Mesothelial cell of epicardium (in vitro differentiated cells): ENCODE measurements at regions not wholly inside any gene's neighbourhood (a gene's known extent, or its start where the extent isn't known, plus 50 kb on each side); places are given as distances from the start of the nearest gene placed in this dataset.

Source experiments
- DNase-seq, 2 experiments: peaks; one replicate each; pipeline ENCODE4 v3.0.0; 2021; ENCODE audit warnings: low spot score in 2 of 2; ENCODE audit not compliant: unreplicated experiment in 2 of 2
- H3K27ac Mint-ChIP-seq: 2 replicates; pipeline ENCODE4 v1.8.0; 2021; ENCODE audit warnings: mixed read lengths
- H3K27me3 Mint-ChIP-seq: 2 replicates; pipeline ENCODE4 v1.8.0; 2021; ENCODE audit warnings: low read depth, mixed read lengths
- H3K36me3 Mint-ChIP-seq: 2 replicates; pipeline ENCODE4 v1.8.0; 2021; ENCODE audit warnings: mixed read lengths
- H3K4me1 Mint-ChIP-seq: 2 replicates; pipeline ENCODE4 v1.8.0; 2021; ENCODE audit warnings: mixed read lengths
- H3K4me3 Mint-ChIP-seq: 2 replicates; pipeline ENCODE4 v1.8.0; 2021; ENCODE audit warnings: mild to moderate bottlenecking, moderate library complexity, mixed read lengths
- H3K9me3 Mint-ChIP-seq: 2 replicates; pipeline ENCODE4 v1.8.0; 2021; ENCODE audit warnings: mixed read lengths
- CTCF ChIP-seq: fragments of 200-600 bp; sonication (generic); IDR thresholded peaks from one replicate; pipeline ENCODE4 v1.5.0; 2021; ENCODE audit warnings: antibody characterized with exemption; ENCODE audit not compliant: unreplicated experiment

DNA sequence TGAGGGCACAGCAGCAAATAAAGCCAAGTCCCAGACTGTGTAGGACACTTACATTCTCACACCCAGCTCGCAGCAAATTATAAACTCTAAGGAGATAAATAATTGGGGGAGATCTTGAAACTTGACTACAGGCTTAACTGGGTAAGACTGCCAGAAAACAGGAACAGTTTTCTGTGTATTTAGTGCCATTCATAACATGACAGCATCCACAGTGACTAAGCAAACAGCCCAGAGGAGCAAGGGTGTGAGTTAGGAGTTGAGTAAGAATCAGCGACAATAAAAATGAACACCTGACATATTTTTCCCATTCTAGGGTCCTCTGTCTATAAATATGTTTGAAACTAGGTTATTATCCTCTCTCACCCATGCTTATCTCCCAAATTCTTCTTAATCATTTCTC is 370.9 kb upstream of the WWC1 start:
- peaks cover 49% of the 10 kb centered on the region for H3K4me1 Mint-ChIP-seq
- H3K4me3 Mint-ChIP-seq, result no peak overlapping the region
- H3K27me3 Mint-ChIP-seq, result no peaks in the 10 kb centered on the region

GRCh38 chr5:167921796-167922195 is 369.6 kb upstream of the WWC1 start:
- no peak for DNase-seq
- Mint-ChIP-seq H3K4me3 (no peak overlapping the region), H3K4me1 (peaks cover 37% of the 10 kb centered on the region), H3K36me3 (peaks cover 8% of the 10 kb centered on the region), H3K27me3 (no peaks in the 10 kb centered on the region), H3K9me3 (peaks cover 13% of the 10 kb centered on the region), H3K27ac (no peak overlapping the region)
- TF ChIP-seq CTCF, result no peak

More for the DNA sequence above, 370.9 kb upstream of the WWC1 start:
- H3K9me3 Mint-ChIP-seq, result peaks cover 10% of the 10 kb centered on the region
- no peak overlapping the region for H3K27ac Mint-ChIP-seq
- DNase-seq, result no peak
- peaks cover 6% of the 10 kb centered on the region for H3K36me3 Mint-ChIP-seq
- TF ChIP-seq CTCF, result no peak

GRCh38 chr5:167923396-167923795 is 368.0 kb upstream of the WWC1 start:
- H3K9me3 Mint-ChIP-seq, result peaks cover 13% of the 10 kb centered on the region
- H3K27ac Mint-ChIP-seq, result no peak overlapping the region
- H3K4me3 Mint-ChIP-seq, result no peak overlapping the region
- no peak for TF ChIP-seq CTCF
- H3K4me1 Mint-ChIP-seq, result peaks cover 24% of the 10 kb centered on the region
- no peaks in the 10 kb centered on the region for H3K27me3 Mint-ChIP-seq
- H3K36me3 Mint-ChIP-seq, result peaks cover 8% of the 10 kb centered on the region
- no peak for DNase-seq

GRCh38 chr5:167929841-167930240 is 361.6 kb upstream of the WWC1 start:
- Mint-ChIP-seq H3K27me3 (peaks cover 9% of the 10 kb centered on the region), H3K36me3 (peaks cover 8% of the 10 kb centered on the region), H3K9me3 (peaks cover 7% of the 10 kb centered on the region), H3K4me3 (no peak overlapping the region), H3K4me1 (peaks cover 4% of the 10 kb centered on the region), H3K27ac (no peak overlapping the region)
- no peak for TF ChIP-seq CTCF
- DNase-seq, result no peak

DNA sequence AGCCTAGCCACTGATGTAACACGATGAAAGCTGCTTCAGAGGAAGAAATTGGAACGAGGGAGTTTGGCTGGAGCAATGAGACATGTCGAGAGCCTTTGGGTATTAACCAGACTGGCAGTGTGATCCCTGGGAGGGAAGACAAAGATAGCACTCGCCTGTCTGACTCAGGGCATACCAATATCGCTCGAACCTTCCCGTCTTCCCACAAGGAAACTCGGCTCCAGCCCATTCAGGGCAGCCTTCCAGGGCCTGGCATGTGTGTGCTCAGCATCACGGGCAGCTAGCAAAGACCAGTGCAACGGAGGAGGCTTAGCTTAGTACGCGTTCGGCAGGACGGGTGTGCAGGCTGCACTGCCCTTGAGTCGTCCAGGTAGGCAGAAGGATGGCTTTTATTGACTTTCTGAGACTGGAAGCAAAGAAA is 356.9 kb upstream of the WWC1 start:
- H3K27me3 Mint-ChIP-seq, result peaks cover 10% of the 10 kb centered on the region
- no peak for DNase-seq
- TF ChIP-seq CTCF, result no peak
- no peaks in the 10 kb centered on the region for H3K36me3 Mint-ChIP-seq
- no peaks in the 10 kb centered on the region for H3K9me3 Mint-ChIP-seq
- peaks cover 16% of the 10 kb centered on the region for H3K4me1 Mint-ChIP-seq
- H3K27ac Mint-ChIP-seq, result no peak overlapping the region
- no peak overlapping the region for H3K4me3 Mint-ChIP-seq

DNA sequence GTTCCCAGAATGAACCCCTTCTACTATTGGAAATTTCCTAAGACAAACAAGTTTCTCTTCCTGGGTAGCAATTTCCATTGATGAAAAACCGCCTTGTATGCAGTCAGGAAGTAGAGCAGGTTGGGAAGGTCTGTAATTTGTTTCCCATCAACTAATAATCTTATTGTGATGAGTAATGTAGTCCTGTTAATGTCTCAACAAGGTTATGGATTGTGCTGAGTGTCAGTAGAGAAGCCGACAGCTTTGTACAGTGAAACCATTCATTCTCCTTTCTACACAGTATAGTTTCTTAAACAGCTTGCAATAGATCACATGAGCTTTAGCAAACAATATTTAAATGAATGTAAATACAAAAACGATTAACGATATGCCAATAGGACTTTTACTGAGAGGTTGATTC is 355.4 kb upstream of the WWC1 start:
- no peak for TF ChIP-seq CTCF
- H3K36me3 Mint-ChIP-seq, result no peaks in the 10 kb centered on the region
- no peak overlapping the region for H3K27ac Mint-ChIP-seq
- H3K27me3 Mint-ChIP-seq, result peaks cover 10% of the 10 kb centered on the region
- peaks cover 26% of the 10 kb centered on the region for H3K4me1 Mint-ChIP-seq
- no peak overlapping the region for H3K4me3 Mint-ChIP-seq
- DNase-seq, result no peak
- H3K9me3 Mint-ChIP-seq, result no peaks in the 10 kb centered on the region
